ENCODE measurements at regions not wholly inside any gene's neighbourhood (a gene's known extent, or its start where the extent isn't known, plus 50 kb on each side); places are given as distances from the start of the nearest gene placed in this dataset.

- no peak for TF ChIP-seq CTCF (IDR thresholded peaks at IDR 0.05)
- no peak for TF ChIP-seq POLR2AphosphoS5 (IDR thresholded peaks at IDR 0.05; ENCODE audit: low read depth, low read length)
- TF ChIP-seq SIN3A (IDR thresholded peaks at IDR 0.05; ENCODE audit: borderline replicate concordance, insufficient read depth, low read depth, low read length), result no peak
Observed at GRCh38 chr6:103587722-103588121, 1272.0 kb downstream of the HACE1 start.

All from Panc1 (cell line).